ENCODE measurements at regions not wholly inside any gene's neighbourhood (a gene's known extent, or its start where the extent isn't known, plus 50 kb on each side); places are given as distances from the start of the nearest gene placed in this dataset.

DNA sequence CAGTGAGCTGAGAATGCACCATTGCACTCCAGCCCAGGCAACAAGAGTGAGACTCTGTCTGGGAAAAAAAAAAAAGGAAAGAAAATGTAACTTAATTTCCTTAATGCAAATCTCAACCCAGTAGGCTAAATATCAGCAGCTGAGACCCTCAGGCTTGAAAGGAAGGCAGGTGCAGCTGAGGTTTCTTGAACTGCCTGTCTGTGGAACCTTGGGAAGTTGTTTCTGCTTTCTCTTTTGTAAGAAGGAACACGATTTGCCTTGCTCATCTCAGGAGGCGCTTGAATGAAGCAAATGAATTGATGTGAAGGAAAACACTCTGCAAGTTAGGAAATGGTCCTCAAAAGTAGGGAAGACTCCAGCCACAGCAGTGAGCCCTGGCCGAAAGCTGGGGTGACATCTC, 143.3 kb downstream of the IRX1 start:
- no peak for TF ChIP-seq CTCF (IDR thresholded peaks at IDR 0.05)
- no peak for TF ChIP-seq POLR2A (IDR thresholded peaks at IDR 0.05)
- TF ChIP-seq POLR2AphosphoS5 (IDR thresholded peaks at IDR 0.05) = no peak

Measured in prostate gland (tissue), 2 donors.